Muscle of leg (tissue), 3 donors: ENCODE measurements at regions not wholly inside any gene's neighbourhood (a gene's known extent, or its start where the extent isn't known, plus 50 kb on each side); places are given as distances from the start of the nearest gene placed in this dataset.
A peak's percentile ranks its signal among the peaks of the same experiment; 100 is the strongest.
"Not testable (repeated sequence)": the region's sequence is repeated elsewhere in the genome, so short reads cannot be mapped to it uniquely, and the experiment has no call there.

Experiments used
- DNase-seq: peaks from one replicate; pipeline ENCODE4 v3.0.0; 2013
- H3K27ac ChIP-seq: one replicate; pipeline ENCODE4 v1.5.1; 2013; ENCODE audit warnings: mild to moderate bottlenecking, low read length, control low read depth
- H3K27me3 ChIP-seq: one replicate; pipeline ENCODE4 v1.6.1; 2013; ENCODE audit warnings: low read length; ENCODE audit not compliant: control insufficient read depth, insufficient read depth
- H3K36me3 ChIP-seq: one replicate; pipeline ENCODE4 v1.6.1; 2013; ENCODE audit warnings: low read length; ENCODE audit not compliant: control insufficient read depth, insufficient read depth
- H3K4me1 ChIP-seq: one replicate; pipeline ENCODE4 v1.6.1; 2013; ENCODE audit warnings: low read length; ENCODE audit not compliant: control insufficient read depth, insufficient read depth
- H3K4me3 ChIP-seq: one replicate; pipeline ENCODE4 v1.5.1; 2013; ENCODE audit warnings: low read length, control low read depth
- H3K9me3 ChIP-seq: replicated peaks from 2 replicates; pipeline ENCODE4 v1.6.1; 2013; ENCODE audit warnings: low read depth, low read length; ENCODE audit not compliant: control insufficient read depth
- WGBS: methylation state at CpG from one replicate; pipeline ENCODE4 v1.1.5; 2013; ENCODE audit warnings: missing lambda C conversion rate; ENCODE audit not compliant: insufficient coverage; 5-methylcytosine and 5-hydroxymethylcytosine counted together

DNA sequence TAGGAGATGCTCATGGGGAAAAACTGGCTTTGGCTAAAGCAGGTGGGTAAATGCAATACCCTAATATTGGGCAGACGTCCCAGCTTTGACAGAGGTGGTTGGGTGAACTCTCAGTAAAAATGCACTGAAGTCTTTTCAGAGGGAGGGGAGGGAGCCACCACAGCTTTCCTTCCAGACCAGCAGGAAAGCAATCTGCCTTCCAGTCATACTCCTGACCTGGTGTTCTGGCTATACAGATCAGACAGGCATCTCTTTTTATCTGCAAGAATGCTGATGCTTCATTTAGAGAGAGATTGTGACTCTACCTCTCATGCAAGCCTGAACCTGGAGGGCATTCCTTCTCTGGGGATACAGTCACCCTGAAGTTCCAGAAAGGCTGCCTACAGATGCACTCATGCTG, 52.6 kb upstream of the ICA1 start:
- Histone ChIP-seq H3K4me1 (no peaks in the 10 kb centered on the region), H3K27me3 (no peaks in the 10 kb centered on the region), H3K27ac (no peak overlapping the region), H3K9me3 (peaks cover 6% of the 10 kb centered on the region), H3K36me3 (no peaks in the 10 kb centered on the region), H3K4me3 (no peak overlapping the region)
- no peak for DNase-seq
- whole genome bisulfite sequencing = 33% methylated on average over 1 of the region's 1 CpG

DNA sequence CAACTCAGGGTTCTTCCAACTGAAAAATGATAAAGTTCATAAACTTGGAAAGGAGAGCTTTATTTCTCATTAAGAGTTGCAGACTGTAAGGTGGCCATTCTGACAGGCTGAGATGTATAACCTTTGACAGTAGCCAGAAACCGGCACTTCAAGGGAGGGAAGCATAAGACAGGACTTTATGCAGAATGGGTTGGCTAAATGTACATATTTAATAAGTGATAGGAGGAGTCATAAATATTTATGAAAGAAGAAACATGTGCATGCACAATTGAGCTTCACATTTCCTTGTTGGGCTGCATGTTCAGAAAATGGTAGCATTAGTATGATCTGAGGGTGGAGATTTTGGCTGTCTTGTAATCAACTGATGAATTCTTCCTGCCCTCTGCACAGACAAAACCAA, 57.1 kb upstream of the ICA1 start:
- no peak for DNase-seq
- WGBS = 100% methylated on average over 1 of the region's 1 CpG
- H3K4me3 ChIP-seq = no peak overlapping the region
- no peaks in the 10 kb centered on the region for H3K27me3 ChIP-seq
- H3K9me3 ChIP-seq = peaks cover 5% of the 10 kb centered on the region
- no peaks in the 10 kb centered on the region for H3K36me3 ChIP-seq
- no peaks in the 10 kb centered on the region for H3K4me1 ChIP-seq
- no peak overlapping the region for H3K27ac ChIP-seq

- H3K27me3 ChIP-seq = no peaks in the 10 kb centered on the region
- 83% methylated on average over 1 of the region's 1 CpG for WGBS
- no peak overlapping the region for H3K4me3 ChIP-seq
- H3K36me3 ChIP-seq = no peaks in the 10 kb centered on the region
- no peak overlapping the region for H3K27ac ChIP-seq
- H3K4me1 ChIP-seq = no peaks in the 10 kb centered on the region
- H3K9me3 ChIP-seq = peaks cover 3% of the 10 kb centered on the region
- no peak for DNase-seq
Measured at GRCh38 chr7:8320174-8320573, 58.2 kb upstream of the ICA1 start.

- DNase-seq = no peak
- H3K27ac ChIP-seq = no peak overlapping the region
- H3K27me3 ChIP-seq = no peaks in the 10 kb centered on the region
- H3K4me1 ChIP-seq = no peaks in the 10 kb centered on the region
- H3K36me3 ChIP-seq = no peaks in the 10 kb centered on the region
- peaks cover 3% of the 10 kb centered on the region for H3K9me3 ChIP-seq
- H3K4me3 ChIP-seq = no peak overlapping the region
Measured at GRCh38 chr7:8321312-8321711, 59.3 kb upstream of the ICA1 start.

DNA sequence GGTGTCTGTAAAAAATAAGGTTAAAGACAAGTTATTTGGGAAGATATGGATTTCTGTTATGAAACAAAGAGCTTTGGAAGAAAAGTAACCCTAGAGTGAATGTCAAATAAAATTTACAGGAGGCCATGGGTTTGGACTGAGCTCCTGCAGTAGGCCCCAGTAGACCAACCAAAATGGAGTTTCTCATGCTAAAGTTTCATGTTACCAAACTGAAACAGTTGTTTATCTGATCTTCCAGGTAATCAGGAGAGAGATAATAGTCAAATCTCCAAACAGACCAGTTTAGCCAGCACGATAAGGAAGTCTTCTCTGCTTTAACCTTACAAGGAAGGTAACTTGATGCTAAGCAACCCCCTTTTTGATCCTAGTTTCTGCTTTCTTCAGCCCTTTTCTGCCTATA, 60.7 kb upstream of the ICA1 start:
- DNase-seq = no peak
- WGBS = 80% methylated on average over 1 of the region's 1 CpG

DNA sequence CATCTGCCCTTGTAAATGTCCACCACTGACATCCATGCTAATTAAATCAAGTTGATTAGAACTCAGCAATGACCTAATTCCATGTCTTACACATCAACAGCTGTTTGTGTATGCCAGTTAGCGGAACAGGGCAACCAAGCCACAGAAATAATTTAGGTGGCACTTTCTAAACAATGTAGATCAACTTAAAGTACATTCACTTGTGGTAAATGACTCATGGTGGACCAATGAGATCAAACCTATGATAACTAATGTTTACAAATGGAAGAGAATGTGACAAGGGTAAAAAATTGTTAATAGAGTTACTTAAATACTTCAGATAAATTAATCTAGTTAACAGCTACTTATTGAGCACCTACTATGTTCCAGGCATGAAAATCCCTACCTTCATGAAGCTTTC, 63.1 kb upstream of the ICA1 start:
- H3K9me3 ChIP-seq = no peaks in the 10 kb centered on the region
- no peaks in the 10 kb centered on the region for H3K27me3 ChIP-seq
- WGBS = no CpG with 5 or more reads among the region's 1 CpG
- no peak for DNase-seq
- H3K27ac ChIP-seq = no peak overlapping the region
- no peaks in the 10 kb centered on the region for H3K4me1 ChIP-seq
- no peaks in the 10 kb centered on the region for H3K36me3 ChIP-seq
- H3K4me3 ChIP-seq = no peak overlapping the region

More for the DNA sequence above, 60.7 kb upstream of the ICA1 start:
- no peaks in the 10 kb centered on the region for H3K36me3 ChIP-seq
- H3K4me1 ChIP-seq = no peaks in the 10 kb centered on the region
- no peak overlapping the region for H3K4me3 ChIP-seq
- H3K27ac ChIP-seq = no peak overlapping the region
- peaks cover 3% of the 10 kb centered on the region for H3K9me3 ChIP-seq
- H3K27me3 ChIP-seq = no peaks in the 10 kb centered on the region

GRCh38 chr7:8327199-8327598, 65.2 kb upstream of the ICA1 start:
- no peaks in the 10 kb centered on the region for H3K4me1 ChIP-seq
- H3K4me3 ChIP-seq = no peak overlapping the region
- no peak overlapping the region for H3K27ac ChIP-seq
- H3K36me3 ChIP-seq = no peaks in the 10 kb centered on the region
- no CpG with 5 or more reads among the region's 3 CpGs for WGBS
- no peak for DNase-seq
- no peaks in the 10 kb centered on the region for H3K27me3 ChIP-seq
- H3K9me3 ChIP-seq = no peaks in the 10 kb centered on the region

- no peaks in the 10 kb centered on the region for H3K27me3 ChIP-seq
- no peak for DNase-seq
Measured at GRCh38 chr7:8338206-8338605, 76.2 kb upstream of the ICA1 start.

DNA sequence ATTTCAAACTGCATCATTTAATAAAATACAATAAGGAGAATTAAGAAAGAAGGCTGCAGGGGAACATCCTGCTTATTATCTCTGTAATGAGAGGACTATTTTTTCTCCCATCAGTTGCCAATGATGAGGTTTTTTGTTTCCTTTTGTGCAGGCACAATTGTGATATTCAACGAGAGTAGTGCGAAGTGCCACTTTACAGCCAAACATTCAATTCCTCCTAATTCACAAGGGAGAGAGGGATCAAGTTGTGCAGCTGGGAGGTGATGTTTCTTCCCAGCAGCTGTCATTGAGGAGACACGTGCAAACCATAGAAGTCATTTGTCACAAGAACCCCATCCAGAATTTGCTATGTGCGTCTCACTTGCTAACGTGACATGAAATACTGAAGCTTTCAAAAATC, 81.6 kb upstream of the ICA1 start:
- WGBS = no CpG with 5 or more reads among the region's 5 CpGs
- DNase-seq = peak; percentile 47

More at GRCh38 chr7:8338206-8338605, 76.2 kb upstream of the ICA1 start:
- Histone ChIP-seq H3K9me3 (no peaks in the 10 kb centered on the region), H3K4me1 (no peaks in the 10 kb centered on the region), H3K4me3 (no peak overlapping the region), H3K27ac (no peak overlapping the region), H3K36me3 (no peaks in the 10 kb centered on the region)

GRCh38 chr7:8347395-8347794, 85.4 kb upstream of the ICA1 start:
- H3K9me3 ChIP-seq, DNase-seq, H3K36me3 ChIP-seq, H3K27me3 ChIP-seq, H3K4me1 ChIP-seq, H3K4me3 ChIP-seq, H3K27ac ChIP-seq: not testable (repeated sequence)
- no CpG with 5 or more reads among the region's 2 CpGs for WGBS

More for the DNA sequence above, 81.6 kb upstream of the ICA1 start:
- no peaks in the 10 kb centered on the region for H3K36me3 ChIP-seq
- H3K4me1 ChIP-seq = no peaks in the 10 kb centered on the region
- no peak overlapping the region for H3K27ac ChIP-seq
- H3K27me3 ChIP-seq = no peaks in the 10 kb centered on the region
- H3K9me3 ChIP-seq = no peaks in the 10 kb centered on the region
- H3K4me3 ChIP-seq = no peak overlapping the region

- not testable (repeated sequence) for DNase-seq, H3K4me3 ChIP-seq, H3K27ac ChIP-seq, H3K36me3 ChIP-seq, H3K9me3 ChIP-seq, H3K4me1 ChIP-seq, H3K27me3 ChIP-seq
- WGBS = 95% methylated on average over 12 of the region's 20 CpGs
Measured at GRCh38 chr7:8351654-8352053, 81.8 kb upstream of the NXPH1 start.
